Duodenal mucosa (tissue), 2 donors: ENCODE measurements at regions not wholly inside any gene's neighbourhood (a gene's known extent, or its start where the extent isn't known, plus 50 kb on each side); places are given as distances from the start of the nearest gene placed in this dataset.

Experiments
- H3K27ac ChIP-seq: one replicate; pipeline ENCODE4 v1.7.0; 2013; ENCODE audit warnings: low read depth, low read length
- H3K27me3 ChIP-seq, 2 donors: one replicate each; pipeline ENCODE4 v1.7.0; 2013; ENCODE audit warnings: low read length in 2 of 2, control low read depth in 1 of 2; ENCODE audit not compliant: insufficient read depth in 2 of 2, control insufficient read depth in 1 of 2
- H3K36me3 ChIP-seq, 2 donors: one replicate each; pipeline ENCODE4 v1.7.0; 2013; ENCODE audit warnings: low read length in 2 of 2, control low read depth in 1 of 2; ENCODE audit not compliant: insufficient read depth in 2 of 2, control insufficient read depth in 1 of 2
- H3K4me1 ChIP-seq, 2 donors: one replicate each; pipeline ENCODE4 v1.7.0; 2013; ENCODE audit warnings: low read length in 2 of 2, control low read depth in 1 of 2; ENCODE audit not compliant: insufficient read depth in 2 of 2, control insufficient read depth in 1 of 2
- H3K4me3 ChIP-seq, 2 donors: one replicate each; pipeline ENCODE4 v1.7.0; 2013; ENCODE audit warnings: low read length in 2 of 2, low read depth in 1 of 2
- H3K9ac ChIP-seq, 2 donors: one replicate each; pipeline ENCODE4 v1.7.0; 2013; ENCODE audit warnings: low read length in 2 of 2, low read depth in 1 of 2
- H3K9me3 ChIP-seq, 2 donors: one replicate each; pipeline ENCODE4 v1.7.0; 2013; ENCODE audit warnings: low read length in 2 of 2, control low read depth in 1 of 2; ENCODE audit not compliant: control insufficient read depth in 1 of 2

DNA sequence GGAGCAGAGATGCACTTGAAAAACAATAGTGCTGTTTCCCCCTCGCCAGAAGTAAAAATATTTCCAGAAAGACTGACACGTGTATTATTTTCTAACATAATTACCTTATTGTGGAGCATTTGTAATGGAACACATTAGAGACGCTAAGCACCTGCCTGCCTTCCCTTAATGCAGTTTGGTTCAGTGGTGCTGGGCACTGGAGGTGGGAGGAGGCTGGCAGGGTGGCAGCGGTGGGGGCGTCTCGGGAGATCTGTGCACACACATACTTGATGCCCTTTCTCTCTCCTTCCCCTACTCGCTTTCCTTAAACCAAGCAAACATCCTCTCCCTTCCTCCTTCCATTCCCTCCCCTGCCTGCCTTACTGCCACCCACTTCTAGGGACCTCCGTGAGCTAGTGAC lies 156.6 kb upstream of the SDK2 start:
- Histone ChIP-seq H3K4me3 (no peak overlapping the region), H3K36me3 (no peaks in the 10 kb centered on the region), H3K4me1 (peaks cover 9 to 35% of the 10 kb centered on the region in 2 donors), H3K9ac (no peak overlapping the region), H3K27me3 (peaks cover 0 to 3% of the 10 kb centered on the region in 2 donors), H3K27ac (no peak overlapping the region), H3K9me3 (peaks cover 2 to 9% of the 10 kb centered on the region in 2 donors)

DNA sequence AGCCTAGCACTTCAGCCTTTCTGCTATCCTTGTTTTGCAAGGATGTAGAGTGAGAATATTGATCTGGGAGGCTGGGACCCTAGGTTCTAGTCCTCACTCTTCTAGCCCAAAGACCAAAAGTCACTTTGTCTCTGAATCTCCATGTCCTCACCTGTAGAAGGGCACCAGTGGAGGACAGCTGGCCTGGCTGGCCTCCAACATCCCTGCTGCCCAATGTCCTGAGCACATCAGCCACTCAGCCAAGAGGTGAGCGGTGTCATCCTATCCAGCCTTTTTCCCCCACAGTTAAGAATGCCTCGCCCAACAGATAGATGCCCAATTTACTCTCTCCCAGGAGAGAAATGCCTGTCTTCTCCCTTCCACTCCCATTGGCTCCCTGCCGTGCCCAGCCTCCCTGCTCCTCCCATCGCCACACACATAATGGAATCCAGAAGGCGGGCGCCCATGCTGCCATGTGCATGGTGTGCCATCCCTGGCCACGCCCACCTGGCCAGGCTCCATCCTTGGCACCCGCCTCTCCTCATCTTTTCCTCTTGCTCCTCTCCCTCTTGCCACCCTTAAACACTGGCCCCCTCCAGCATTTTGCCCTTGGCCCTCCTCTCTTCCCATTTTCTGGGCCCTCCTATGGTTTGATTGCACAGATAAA lies 157.3 kb upstream of the SDK2 start:
- H3K4me1 ChIP-seq = peaks cover 9 to 33% of the 10 kb centered on the region in 2 donors
- peaks cover 2 to 9% of the 10 kb centered on the region in 2 donors for H3K9me3 ChIP-seq
- H3K9ac ChIP-seq = no peak overlapping the region
- no peaks in the 10 kb centered on the region for H3K36me3 ChIP-seq
- no peak overlapping the region for H3K4me3 ChIP-seq
- H3K27me3 ChIP-seq = peaks cover 0 to 3% of the 10 kb centered on the region in 2 donors
- no peak overlapping the region for H3K27ac ChIP-seq

DNA sequence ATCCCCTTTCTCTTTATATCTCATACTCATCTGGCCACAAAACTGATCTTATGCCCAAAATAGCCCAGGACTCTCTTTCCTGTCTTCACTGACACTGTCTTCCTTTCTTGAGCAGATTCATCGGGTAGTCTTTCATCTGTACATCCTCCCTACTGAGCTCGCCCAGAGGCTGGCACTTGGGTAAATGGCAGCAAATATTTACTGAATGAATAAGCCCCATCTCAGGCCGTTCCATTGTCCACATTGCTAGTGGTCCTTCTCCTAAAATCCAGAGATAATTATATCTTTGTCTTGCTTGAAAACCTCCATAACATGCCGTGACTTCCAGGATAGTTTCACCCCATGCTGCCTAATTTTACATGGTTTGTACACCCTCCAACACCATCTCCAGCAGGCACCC lies 158.1 kb upstream of the SDK2 start:
- Histone ChIP-seq H3K4me3 (no peak overlapping the region), H3K27me3 (peaks cover 0 to 3% of the 10 kb centered on the region in 2 donors), H3K27ac (no peak overlapping the region), H3K9ac (no peak overlapping the region), H3K4me1 (peaks cover 9 to 26% of the 10 kb centered on the region in 2 donors), H3K9me3 (peaks cover 6 to 9% of the 10 kb centered on the region in 2 donors), H3K36me3 (no peaks in the 10 kb centered on the region)

DNA sequence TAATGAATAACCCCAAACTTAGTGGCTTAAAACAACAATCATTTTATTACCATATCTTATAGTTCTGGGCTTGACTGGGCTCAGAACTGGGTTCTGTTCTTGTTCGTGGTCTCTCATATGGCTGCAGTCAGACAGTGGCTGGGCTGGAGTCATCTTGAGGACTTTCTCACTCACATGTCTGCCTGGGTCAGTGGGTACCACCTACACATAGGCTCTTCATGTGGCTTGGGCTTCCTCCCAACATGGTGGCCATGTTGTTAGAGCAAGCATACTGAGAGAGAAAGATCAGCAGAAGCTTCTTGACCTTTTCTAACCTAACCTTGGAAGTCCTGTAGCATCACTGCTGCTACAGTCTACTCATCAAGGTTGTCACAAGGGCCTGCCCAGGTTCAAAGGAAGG lies 158.6 kb upstream of the SDK2 start:
- Histone ChIP-seq H3K27me3 (peaks cover 0 to under 1% of the 10 kb centered on the region in 2 donors), H3K4me1 (peaks cover 6 to 20% of the 10 kb centered on the region in 2 donors), H3K36me3 (no peaks in the 10 kb centered on the region), H3K27ac (no peak overlapping the region), H3K9ac (no peak overlapping the region), H3K9me3 (peaks cover 6 to 9% of the 10 kb centered on the region in 2 donors), H3K4me3 (no peak overlapping the region)

DNA sequence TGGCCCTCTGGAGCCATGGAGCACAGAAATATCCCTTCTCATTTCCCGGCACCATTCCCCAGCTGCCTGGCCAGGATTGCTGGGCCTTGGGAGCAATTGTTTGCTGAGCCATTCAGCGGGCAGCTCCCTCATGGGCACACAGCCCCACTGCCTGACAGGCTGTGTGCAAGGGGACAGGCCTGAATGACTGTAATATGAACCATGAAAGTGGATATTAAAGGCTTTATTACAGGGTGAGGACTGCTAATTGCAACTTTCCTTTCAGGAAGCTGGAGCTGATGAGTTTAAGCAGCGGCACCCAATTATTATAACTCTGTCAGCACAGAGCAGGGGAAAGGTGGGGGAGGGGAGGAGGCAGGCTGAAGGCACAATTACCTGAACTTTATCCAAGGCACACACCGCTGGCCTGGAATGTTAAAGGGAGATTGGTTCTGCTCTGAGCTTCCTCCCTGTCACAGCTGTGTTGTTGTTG lies 159.8 kb upstream of the SDK2 start:
- H3K9ac ChIP-seq = no peak overlapping the region
- H3K4me1 ChIP-seq = peaks cover 0 to 15% of the 10 kb centered on the region in 2 donors
- no peaks in the 10 kb centered on the region for H3K36me3 ChIP-seq
- H3K9me3 ChIP-seq = peaks cover 6 to 9% of the 10 kb centered on the region in 2 donors
- no peaks in the 10 kb centered on the region for H3K27me3 ChIP-seq
- H3K4me3 ChIP-seq = no peak overlapping the region
- H3K27ac ChIP-seq = no peak overlapping the region

DNA sequence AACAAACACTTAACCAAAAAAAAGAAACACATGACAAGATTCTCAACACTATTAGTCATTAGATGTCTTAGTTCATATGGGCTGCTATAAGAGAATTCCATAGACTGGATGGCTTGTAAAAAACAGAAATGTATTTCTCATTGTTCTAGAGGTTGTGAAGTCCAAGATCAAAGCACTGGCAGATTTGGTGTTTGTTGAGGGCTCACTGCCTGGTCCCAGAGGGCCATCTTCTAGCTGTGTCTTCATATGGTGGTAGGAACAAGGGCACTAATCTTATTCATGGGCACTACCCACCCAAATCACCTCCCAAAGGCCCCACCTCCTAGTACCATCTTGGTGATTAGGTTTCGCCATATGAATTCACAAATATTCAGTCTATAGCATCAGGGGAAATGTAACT lies 162.5 kb upstream of the SDK2 start:
- H3K9ac ChIP-seq = no peak overlapping the region
- no peak overlapping the region for H3K4me3 ChIP-seq
- no peak overlapping the region for H3K27ac ChIP-seq
- no peaks in the 10 kb centered on the region for H3K36me3 ChIP-seq
- H3K4me1 ChIP-seq = peaks cover 0 to 15% of the 10 kb centered on the region in 2 donors
- no peaks in the 10 kb centered on the region for H3K27me3 ChIP-seq
- H3K9me3 ChIP-seq = peaks cover 6 to 9% of the 10 kb centered on the region in 2 donors

DNA sequence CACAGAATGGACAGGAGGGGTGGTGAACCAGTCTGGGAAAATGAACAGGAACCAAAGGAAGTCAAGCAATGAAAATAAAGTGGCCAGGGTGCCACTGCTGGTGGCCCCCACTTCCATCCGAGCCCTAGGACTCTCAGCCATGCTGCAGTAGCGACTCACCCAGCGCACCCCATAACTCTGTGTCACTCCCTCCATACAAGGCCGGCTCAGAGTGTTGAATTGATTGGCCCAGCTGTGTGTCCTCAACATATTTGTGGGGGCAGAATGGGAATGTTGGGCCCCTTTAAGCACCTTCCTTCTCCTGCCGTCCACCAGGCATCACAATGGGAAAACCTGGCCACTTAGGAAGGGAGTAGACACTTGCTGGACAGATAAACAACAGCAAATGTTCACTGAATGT lies 169.0 kb upstream of the SDK2 start:
- H3K4me1 ChIP-seq = no peaks in the 10 kb centered on the region
- no peak overlapping the region for H3K9ac ChIP-seq
- no peak overlapping the region for H3K4me3 ChIP-seq
- H3K9me3 ChIP-seq = no peaks in the 10 kb centered on the region
- H3K27me3 ChIP-seq = peaks cover 3 to 4% of the 10 kb centered on the region in 2 donors
- H3K27ac ChIP-seq = no peak overlapping the region
- no peaks in the 10 kb centered on the region for H3K36me3 ChIP-seq

DNA sequence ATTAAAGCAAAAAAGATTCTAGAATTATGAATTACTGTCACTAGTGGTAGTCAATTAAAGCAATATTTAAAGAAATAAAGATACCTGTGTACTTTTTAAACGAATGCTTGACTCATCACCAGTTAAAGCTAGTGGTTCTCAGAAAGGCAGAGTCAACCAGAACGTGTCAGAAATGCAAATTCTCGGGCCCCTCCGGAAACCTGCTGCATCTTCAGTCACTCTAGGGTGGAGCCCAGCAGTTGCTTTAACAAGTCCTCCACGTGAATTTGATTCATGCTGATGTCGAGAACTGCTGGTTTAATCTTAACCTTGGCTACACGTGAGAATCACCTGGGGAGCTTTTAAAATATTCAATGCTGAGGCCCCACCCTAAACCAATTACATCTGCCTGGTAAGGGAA lies 169.8 kb upstream of the SDK2 start:
- Histone ChIP-seq H3K27me3 (peaks cover 3 to 4% of the 10 kb centered on the region in 2 donors), H3K9me3 (no peaks in the 10 kb centered on the region), H3K27ac (no peak overlapping the region), H3K36me3 (no peaks in the 10 kb centered on the region), H3K4me1 (no peaks in the 10 kb centered on the region), H3K9ac (no peak overlapping the region), H3K4me3 (no peak overlapping the region)

DNA sequence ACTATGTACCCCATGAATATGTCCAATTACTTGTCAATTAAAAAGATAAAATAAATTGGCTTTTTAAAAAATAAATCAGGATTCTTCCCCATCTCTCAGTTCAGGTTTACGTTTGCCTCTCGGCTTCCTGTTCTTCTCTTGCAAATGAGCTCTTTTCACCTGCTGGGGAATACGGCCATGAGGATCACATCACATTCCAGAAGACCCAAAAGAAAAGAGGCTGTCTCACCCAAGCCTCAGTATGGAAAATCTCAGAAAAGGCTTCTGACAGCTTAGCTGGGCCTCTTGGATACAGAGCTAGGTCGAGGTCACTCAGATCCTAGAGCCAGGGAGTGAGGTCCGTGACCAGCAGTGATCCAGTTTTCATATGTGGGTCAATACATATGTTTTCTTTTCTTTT lies 171.2 kb upstream of the SDK2 start:
- peaks cover 3 to 4% of the 10 kb centered on the region in 2 donors for H3K27me3 ChIP-seq
- H3K9me3 ChIP-seq = no peaks in the 10 kb centered on the region
- no peak overlapping the region for H3K4me3 ChIP-seq
- no peaks in the 10 kb centered on the region for H3K4me1 ChIP-seq
- no peak overlapping the region for H3K27ac ChIP-seq
- H3K9ac ChIP-seq = no peak overlapping the region
- no peaks in the 10 kb centered on the region for H3K36me3 ChIP-seq

DNA sequence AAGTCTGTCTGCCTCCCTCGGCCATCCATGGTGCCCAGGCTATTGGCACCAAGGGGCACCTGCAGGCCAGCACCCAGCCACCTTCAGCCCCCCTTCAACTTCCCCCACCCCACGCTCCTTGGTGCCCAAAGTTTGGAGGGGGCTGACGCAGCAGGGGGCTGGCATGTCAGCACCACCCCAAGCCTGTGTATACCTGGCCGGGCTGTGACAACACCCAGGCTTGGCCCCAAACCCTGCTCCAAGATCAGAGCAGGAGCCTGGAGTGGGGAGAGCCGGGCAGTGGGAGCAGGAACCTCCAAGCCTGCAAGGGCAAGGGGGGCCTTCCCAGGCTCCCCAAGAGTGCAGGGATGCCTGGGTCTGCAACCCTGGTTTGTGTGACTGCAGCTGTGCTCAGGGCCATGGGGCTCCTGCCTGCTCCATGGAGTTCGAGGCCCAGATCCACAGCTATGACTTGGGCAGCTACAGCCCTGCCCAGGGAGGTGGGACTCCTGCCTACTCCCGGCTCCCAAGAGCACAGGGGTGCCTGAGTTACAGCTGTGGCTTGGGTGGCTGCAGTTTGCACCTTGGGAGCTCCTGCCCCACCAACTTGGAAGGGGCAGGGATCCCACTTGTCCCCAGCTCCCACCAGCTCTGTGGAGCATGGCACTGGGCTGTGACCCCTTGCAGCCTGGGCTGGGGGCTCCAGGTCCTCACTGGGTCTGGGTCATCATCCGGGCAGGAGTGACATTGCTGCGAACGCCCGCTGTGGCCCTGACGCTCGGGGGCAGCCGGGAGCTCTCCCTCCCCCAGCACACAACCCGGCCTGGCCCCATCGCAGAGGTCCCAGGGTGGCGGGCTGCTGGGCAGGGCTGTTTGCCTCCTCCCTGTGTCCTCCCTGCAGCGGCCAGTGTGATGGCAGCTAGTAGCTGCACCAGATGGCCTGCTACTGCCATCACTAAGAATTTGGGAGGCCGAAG lies 175.5 kb upstream of the SDK2 start:
- H3K9ac ChIP-seq = no peak overlapping the region
- H3K27me3 ChIP-seq = peaks cover 0 to 2% of the 10 kb centered on the region in 2 donors

More for the DNA sequence above, 175.5 kb upstream of the SDK2 start:
- Histone ChIP-seq H3K4me3 (no peak overlapping the region), H3K27ac (no peak overlapping the region), H3K9me3 (no peaks in the 10 kb centered on the region), H3K36me3 (no peaks in the 10 kb centered on the region), H3K4me1 (no peaks in the 10 kb centered on the region)
